Nephron progenitor cell (in vitro differentiated cells): ENCODE measurements at regions not wholly inside any gene's neighbourhood (a gene's known extent, or its start where the extent isn't known, plus 50 kb on each side); places are given as distances from the start of the nearest gene placed in this dataset.

ENCODE experiments used
- DNase-seq: peaks from one replicate; pipeline ENCODE4 v3.0.0; 2021
- H3K27ac Mint-ChIP-seq: 2 replicates; pipeline ENCODE4 v1.8.0; 2021; ENCODE audit warnings: mild to moderate bottlenecking, moderate library complexity, mixed read lengths
- H3K27me3 Mint-ChIP-seq: 2 replicates; pipeline ENCODE4 v1.8.0; 2021; ENCODE audit warnings: mild to moderate bottlenecking, low read depth, mixed read lengths; ENCODE audit not compliant: poor library complexity
- H3K36me3 Mint-ChIP-seq: 2 replicates; pipeline ENCODE4 v1.8.0; 2021; ENCODE audit warnings: low read depth, mixed read lengths
- H3K4me1 Mint-ChIP-seq: 2 replicates; pipeline ENCODE4 v1.8.0; 2021; ENCODE audit warnings: mixed read lengths
- H3K4me3 Mint-ChIP-seq: 2 replicates; pipeline ENCODE4 v1.8.0; 2021; ENCODE audit warnings: mild to moderate bottlenecking, moderate library complexity, mixed read lengths
- H3K9me3 Mint-ChIP-seq: 2 replicates; pipeline ENCODE4 v1.8.0; 2021; ENCODE audit warnings: mild to moderate bottlenecking, moderate library complexity, mixed read lengths
- CTCF ChIP-seq: fragments of 200-600 bp; sonication (generic); IDR thresholded peaks from 2 replicates; pipeline ENCODE4 v1.5.0; 2021; ENCODE audit warnings: antibody characterized with exemption

- H3K4me1 Mint-ChIP-seq: peaks cover 40% of the 10 kb centered on the region
- DNase-seq: no peak
- no peaks in the 10 kb centered on the region for H3K9me3 Mint-ChIP-seq
- H3K27me3 Mint-ChIP-seq: peaks cover 4% of the 10 kb centered on the region
- no peak overlapping the region for H3K27ac Mint-ChIP-seq
- H3K4me3 Mint-ChIP-seq: no peak overlapping the region
- TF ChIP-seq CTCF: no peak
- no peaks in the 10 kb centered on the region for H3K36me3 Mint-ChIP-seq
Measured at GRCh38 chr5:83001796-83002381, 75.3 kb downstream of the TMEM167A start.

GRCh38 chr5:83000922-83001321, 76.3 kb downstream of the TMEM167A start:
- peaks cover 40% of the 10 kb centered on the region for H3K4me1 Mint-ChIP-seq
- no peak for DNase-seq
- H3K4me3 Mint-ChIP-seq: no peak overlapping the region
- H3K36me3 Mint-ChIP-seq: no peaks in the 10 kb centered on the region
- H3K9me3 Mint-ChIP-seq: no peaks in the 10 kb centered on the region
- TF ChIP-seq CTCF: no peak
- peak overlapping the region; percentile 40 for H3K27ac Mint-ChIP-seq
- H3K27me3 Mint-ChIP-seq: peaks cover 4% of the 10 kb centered on the region

- no peak overlapping the region for H3K4me3 Mint-ChIP-seq
- H3K4me1 Mint-ChIP-seq: peaks cover 40% of the 10 kb centered on the region
- no peak for TF ChIP-seq CTCF
- H3K27ac Mint-ChIP-seq: peak overlapping the region; percentile 40
- no peaks in the 10 kb centered on the region for H3K9me3 Mint-ChIP-seq
- no peak for DNase-seq
- no peaks in the 10 kb centered on the region for H3K36me3 Mint-ChIP-seq
- peaks cover 4% of the 10 kb centered on the region for H3K27me3 Mint-ChIP-seq
Measured at GRCh38 chr5:83000428-83000827, 76.8 kb downstream of the TMEM167A start.

GRCh38 chr5:82993416-82993815, 83.8 kb downstream of the TMEM167A start:
- Mint-ChIP-seq H3K27ac (no peak overlapping the region), H3K4me1 (peaks cover 5% of the 10 kb centered on the region), H3K9me3 (no peaks in the 10 kb centered on the region), H3K36me3 (no peaks in the 10 kb centered on the region), H3K27me3 (no peaks in the 10 kb centered on the region), H3K4me3 (no peak overlapping the region)
- TF ChIP-seq CTCF: no peak
- no peak for DNase-seq

- Mint-ChIP-seq H3K4me3 (no peak overlapping the region), H3K4me1 (peaks cover 5% of the 10 kb centered on the region), H3K27ac (peak overlapping the region; percentile 38), H3K27me3 (no peaks in the 10 kb centered on the region), H3K9me3 (no peaks in the 10 kb centered on the region), H3K36me3 (no peaks in the 10 kb centered on the region)
- TF ChIP-seq CTCF: no peak
- DNase-seq: no peak
Measured at GRCh38 chr5:82992646-82993045, 84.5 kb downstream of the TMEM167A start.

- H3K27me3 Mint-ChIP-seq: no peaks in the 10 kb centered on the region
- H3K36me3 Mint-ChIP-seq: no peaks in the 10 kb centered on the region
- H3K4me1 Mint-ChIP-seq: peaks cover 10% of the 10 kb centered on the region
- H3K9me3 Mint-ChIP-seq: no peaks in the 10 kb centered on the region
- TF ChIP-seq CTCF: no peak
- no peak overlapping the region for H3K4me3 Mint-ChIP-seq
- no peak for DNase-seq
- H3K27ac Mint-ChIP-seq: no peak overlapping the region
Measured at GRCh38 chr5:82991678-82992323, 85.4 kb downstream of the TMEM167A start.
